Breast epithelium (tissue), 4 donors: ENCODE measurements at regions not wholly inside any gene's neighbourhood (a gene's known extent, or its start where the extent isn't known, plus 50 kb on each side); places are given as distances from the start of the nearest gene placed in this dataset.

Source experiments
- DNase-seq, 2 donors: peaks; one replicate each; pipeline ENCODE4 v3.0.0-alpha.2; 2019; ENCODE audit warnings: low spot score in 2 of 2
- H3K27ac ChIP-seq, 2 donors: fragments of 200-600 bp; sonication (generic) in 1 of 2; one replicate each; pipeline ENCODE4 v1.5.1; 2016 to 2019; ENCODE audit warnings: mild to moderate bottlenecking in 1 of 2
- H3K27me3 ChIP-seq, 2 donors: fragments of 200-600 bp; sonication (generic) in 1 of 2; one replicate each; pipeline versions ENCODE4 v1.5.1 to v1.6.0; 2017 to 2019; ENCODE audit warnings: control low read depth in 1 of 2, mild to moderate bottlenecking in 1 of 2
- H3K36me3 ChIP-seq: fragments of 200-600 bp; one replicate; pipeline ENCODE4 v1.5.1; 2019
- H3K4me1 ChIP-seq, 2 donors: fragments of 200-600 bp; sonication (generic); one replicate each; pipeline ENCODE4 v1.5.1; 2016 to 2019; ENCODE audit warnings: control low read depth in 1 of 2
- H3K4me3 ChIP-seq, 3 donors: fragments of 200-600 bp; sonication (generic); 1 replicate in 2 of 3; 2 replicates in 1 of 3; pipeline ENCODE4 v1.5.1; 2016 to 2019; ENCODE audit warnings: mild to moderate bottlenecking in 3 of 3, moderate library complexity in 2 of 3
- H3K9me3 ChIP-seq, 2 donors: fragments of 200-600 bp; sonication (generic) in 1 of 2; one replicate each; pipeline ENCODE4 v1.5.1; 2016 to 2019; ENCODE audit warnings: control low read depth in 1 of 2
- POLR2A ChIP-seq: fragments of 450-650 bp; IDR thresholded peaks from one replicate; pipeline ENCODE4 v1.6.1; 2016; ENCODE audit warnings: antibody characterized with exemption, mild to moderate bottlenecking, moderate library complexity
- POLR2AphosphoS5 ChIP-seq, 3 donors: sonication (generic); formaldehyde crosslinking; IDR thresholded peaks; one replicate each; pipeline ENCODE4 v1.6.1; 2017; ENCODE audit warnings: antibody characterized with exemption in 3 of 3
- intact Hi-C: fragments of 100-400 bp; cut with DNase I; formaldehyde crosslinking; loops from one replicate; pipeline ENCODE4 v1.15.1; 2023; ENCODE audit warnings: low total_unique reads
- TF ChIP-seq, protein P1 (sequence below), 3 donors: fragments of 450-650 bp; IDR thresholded peaks; one replicate each; pipeline ENCODE4 v1.5.1; 2016 to 2017; ENCODE audit warnings: antibody characterized with exemption in 3 of 3, mild to moderate bottlenecking in 3 of 3, moderate library complexity in 3 of 3

DNA sequence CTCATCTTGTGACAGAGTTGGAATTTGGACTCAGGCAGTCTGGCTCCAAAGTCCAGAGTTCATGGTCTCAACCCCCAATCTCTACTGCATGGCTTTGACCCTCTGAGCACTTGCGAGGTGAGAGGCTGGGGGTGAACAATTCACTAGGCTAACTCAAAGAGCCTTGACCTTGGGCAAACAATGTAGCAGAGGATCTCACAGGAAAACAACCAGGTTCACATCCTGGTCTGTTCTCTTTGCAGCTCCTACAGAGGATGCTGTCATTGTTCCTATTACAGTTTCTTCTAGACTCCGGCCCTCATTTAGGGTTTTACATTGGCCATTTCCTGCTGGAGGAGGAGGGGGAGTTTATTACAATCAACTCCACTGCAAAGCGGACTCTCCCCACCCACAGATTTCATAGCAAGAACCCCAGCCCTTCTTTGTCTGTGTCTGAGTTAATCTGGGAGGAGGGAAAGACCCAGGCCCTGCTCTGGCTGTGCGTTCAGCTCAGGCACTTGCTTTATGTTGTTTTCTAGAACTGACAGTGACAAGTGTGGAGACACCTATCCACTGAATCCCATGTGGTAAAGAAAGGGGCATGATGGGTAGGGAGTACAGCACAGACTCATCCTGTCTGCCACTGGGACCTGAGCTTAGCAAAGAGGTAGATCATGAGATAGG is 101.6 kb downstream of the LBH start:
- TF ChIP-seq POLR2AphosphoS5 (IDR thresholded peaks at IDR 0.05) (no peak), POLR2A (no peak)
- TF ChIP-seq, protein P1, sequence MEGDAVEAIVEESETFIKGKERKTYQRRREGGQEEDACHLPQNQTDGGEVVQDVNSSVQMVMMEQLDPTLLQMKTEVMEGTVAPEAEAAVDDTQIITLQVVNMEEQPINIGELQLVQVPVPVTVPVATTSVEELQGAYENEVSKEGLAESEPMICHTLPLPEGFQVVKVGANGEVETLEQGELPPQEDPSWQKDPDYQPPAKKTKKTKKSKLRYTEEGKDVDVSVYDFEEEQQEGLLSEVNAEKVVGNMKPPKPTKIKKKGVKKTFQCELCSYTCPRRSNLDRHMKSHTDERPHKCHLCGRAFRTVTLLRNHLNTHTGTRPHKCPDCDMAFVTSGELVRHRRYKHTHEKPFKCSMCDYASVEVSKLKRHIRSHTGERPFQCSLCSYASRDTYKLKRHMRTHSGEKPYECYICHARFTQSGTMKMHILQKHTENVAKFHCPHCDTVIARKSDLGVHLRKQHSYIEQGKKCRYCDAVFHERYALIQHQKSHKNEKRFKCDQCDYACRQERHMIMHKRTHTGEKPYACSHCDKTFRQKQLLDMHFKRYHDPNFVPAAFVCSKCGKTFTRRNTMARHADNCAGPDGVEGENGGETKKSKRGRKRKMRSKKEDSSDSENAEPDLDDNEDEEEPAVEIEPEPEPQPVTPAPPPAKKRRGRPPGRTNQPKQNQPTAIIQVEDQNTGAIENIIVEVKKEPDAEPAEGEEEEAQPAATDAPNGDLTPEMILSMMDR (IDR thresholded peaks at IDR 0.05), result no peak
- no peak overlapping the region for H3K4me3 ChIP-seq
- no peaks in the 10 kb centered on the region for H3K9me3 ChIP-seq
- intact Hi-C loops, result no loop called here
- no peaks in the 10 kb centered on the region for H3K27me3 ChIP-seq
- DNase-seq, result no peak
- no peaks in the 10 kb centered on the region for H3K36me3 ChIP-seq
- H3K27ac ChIP-seq, result no peak overlapping the region
- H3K4me1 ChIP-seq, result peaks cover 0 to 8% of the 10 kb centered on the region in 2 donors

DNA sequence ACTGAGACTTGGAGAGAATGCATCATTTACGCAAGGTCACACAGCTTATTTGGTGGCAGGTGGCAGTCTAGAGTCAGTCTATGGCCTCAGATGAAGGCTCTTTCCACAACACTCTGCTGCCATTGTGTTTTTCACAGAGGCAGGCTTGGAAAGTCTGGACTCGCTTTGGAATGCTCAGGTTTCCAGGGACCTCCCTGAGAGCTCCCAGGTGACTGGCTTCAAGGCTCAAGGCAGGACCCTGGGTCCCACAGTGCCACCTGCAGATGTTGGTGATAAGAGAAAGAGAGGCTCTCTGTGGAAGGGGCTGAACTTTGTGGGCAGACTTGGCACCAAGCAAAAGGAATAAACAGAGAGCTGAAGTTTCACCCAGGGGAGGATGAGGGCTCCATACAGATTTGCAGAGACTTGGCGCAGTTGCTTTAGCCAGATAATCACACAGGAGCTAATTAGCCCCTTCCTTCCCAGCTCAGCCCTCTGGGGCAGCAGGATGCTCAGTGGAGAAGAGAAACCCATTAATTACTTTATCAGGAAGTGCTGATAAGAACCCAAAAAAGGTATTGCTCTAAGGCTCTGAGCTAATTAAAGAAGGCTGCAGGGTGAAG is 103.5 kb downstream of the LBH start:
- TF ChIP-seq POLR2A, result no peak
- TF ChIP-seq, protein P1 (IDR thresholded peaks at IDR 0.05), result no peak
- TF ChIP-seq POLR2AphosphoS5 (IDR thresholded peaks at IDR 0.05), result no peak
- Histone ChIP-seq H3K4me3 (no peak overlapping the region), H3K27me3 (no peaks in the 10 kb centered on the region), H3K4me1 (peaks cover 0 to 8% of the 10 kb centered on the region in 2 donors), H3K36me3 (no peaks in the 10 kb centered on the region), H3K9me3 (no peaks in the 10 kb centered on the region), H3K27ac (no peak overlapping the region)
- DNase-seq, result no peak
- intact Hi-C loops, result no loop called here

DNA sequence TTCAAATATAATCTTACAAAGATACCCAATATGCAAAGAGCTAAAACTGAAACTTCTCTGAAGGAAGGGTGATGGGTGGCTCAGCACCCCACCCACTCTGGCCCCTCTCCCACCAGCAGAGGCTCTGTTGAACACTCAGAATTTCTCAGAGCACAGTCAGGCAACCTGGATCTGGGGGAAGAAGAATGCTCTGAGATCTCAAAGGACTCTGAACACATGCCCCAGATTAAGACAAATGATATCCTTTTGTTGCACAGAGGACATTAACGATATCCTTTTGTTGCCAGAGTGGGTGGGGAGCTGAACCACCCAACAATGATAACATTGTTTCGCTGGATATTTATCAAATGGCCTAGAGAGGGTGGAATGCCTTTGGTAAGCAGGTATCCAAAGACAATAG is 104.8 kb downstream of the LBH start:
- no peaks in the 10 kb centered on the region for H3K36me3 ChIP-seq
- no peak overlapping the region for H3K4me3 ChIP-seq
- H3K4me1 ChIP-seq, result peaks cover 0 to 8% of the 10 kb centered on the region in 2 donors
- TF ChIP-seq POLR2AphosphoS5 (IDR thresholded peaks at IDR 0.05) (no peak), POLR2A (no peak)
- TF ChIP-seq, protein P1 (IDR thresholded peaks at IDR 0.05), result no peak
- intact Hi-C loops, result no loop called here
- no peaks in the 10 kb centered on the region for H3K27me3 ChIP-seq
- no peak for DNase-seq
- no peak overlapping the region for H3K27ac ChIP-seq
- no peaks in the 10 kb centered on the region for H3K9me3 ChIP-seq

DNA sequence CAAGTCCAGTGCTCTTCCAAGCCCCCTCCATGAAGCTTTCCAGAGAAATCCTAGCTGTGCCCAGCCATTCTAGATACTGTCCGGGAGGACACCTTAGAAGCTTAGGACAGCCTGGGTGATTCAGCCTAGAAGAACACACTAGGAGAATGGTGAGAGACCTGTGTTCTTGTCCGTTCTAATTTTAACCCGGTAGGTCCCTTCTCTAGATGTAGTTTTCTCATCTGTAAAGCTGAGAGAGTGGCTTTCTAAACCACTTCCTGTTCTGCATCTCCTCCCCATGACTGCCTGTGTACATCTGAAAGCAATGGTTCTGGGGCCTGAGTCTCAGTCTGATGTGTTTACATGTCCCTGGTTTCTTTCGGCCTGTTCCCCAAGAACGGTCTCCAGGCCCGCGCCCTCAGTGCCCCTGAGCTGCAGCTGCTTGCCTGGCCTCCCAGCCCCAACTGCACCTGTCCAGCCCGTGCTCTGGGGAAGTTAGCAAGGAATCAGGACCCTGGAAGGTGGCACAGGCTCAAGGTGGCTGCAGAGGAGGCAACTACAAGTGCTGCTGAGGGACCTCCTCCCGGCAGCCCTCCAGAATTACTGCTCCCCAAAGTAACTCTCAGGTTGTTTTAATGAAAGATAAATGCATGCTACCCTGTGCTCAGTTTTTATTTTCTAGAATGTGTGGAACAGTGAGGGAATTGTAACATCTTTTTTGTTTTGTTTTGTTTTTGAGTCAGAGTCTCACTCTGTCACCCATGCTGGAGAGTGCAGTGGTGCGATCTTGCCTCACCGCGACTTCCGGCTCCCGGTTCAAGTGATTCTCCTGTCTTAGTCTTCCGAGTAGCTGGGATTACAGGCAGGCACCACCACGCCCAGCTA is 105.9 kb downstream of the LBH start:
- no peak for TF ChIP-seq POLR2A
- TF ChIP-seq, protein P1 (IDR thresholded peaks at IDR 0.05), result no peak
- no peak for TF ChIP-seq POLR2AphosphoS5 (IDR thresholded peaks at IDR 0.05)
- no peak overlapping the region for H3K27ac ChIP-seq
- DNase-seq, result no peak
- no peaks in the 10 kb centered on the region for H3K36me3 ChIP-seq
- peaks cover 0 to 8% of the 10 kb centered on the region in 2 donors for H3K4me1 ChIP-seq
- H3K4me3 ChIP-seq, result no peak overlapping the region
- no peaks in the 10 kb centered on the region for H3K27me3 ChIP-seq
- intact Hi-C loops, result no loop called here
- H3K9me3 ChIP-seq, result no peaks in the 10 kb centered on the region

DNA sequence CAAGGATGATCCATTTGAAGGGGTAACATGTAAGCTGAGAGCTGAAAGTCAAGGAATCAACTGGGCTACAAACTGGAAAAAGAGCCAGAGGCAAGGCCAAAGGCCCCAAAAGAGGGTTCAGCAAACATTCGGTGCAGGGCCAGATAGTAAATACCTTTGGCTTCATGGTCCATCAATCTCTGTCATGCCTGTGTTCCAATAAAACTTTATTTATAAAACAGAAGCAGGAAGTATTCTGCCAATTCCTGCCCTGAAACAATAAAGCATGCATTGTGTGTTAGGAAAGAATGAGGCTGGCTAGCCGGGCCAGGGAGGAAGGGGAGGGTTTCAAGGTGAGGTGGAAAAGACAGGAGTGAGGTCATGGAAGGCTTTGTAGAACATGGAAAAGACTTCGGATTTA is 107.1 kb downstream of the LBH start:
- Histone ChIP-seq H3K36me3 (no peaks in the 10 kb centered on the region), H3K27me3 (no peaks in the 10 kb centered on the region), H3K4me3 (no peak overlapping the region), H3K9me3 (no peaks in the 10 kb centered on the region), H3K27ac (no peak overlapping the region), H3K4me1 (peaks cover 0 to 8% of the 10 kb centered on the region in 2 donors)
- TF ChIP-seq, protein P1 (IDR thresholded peaks at IDR 0.05), result no peak
- TF ChIP-seq POLR2A, result no peak
- no peak for TF ChIP-seq POLR2AphosphoS5 (IDR thresholded peaks at IDR 0.05)
- no peak for DNase-seq
- intact Hi-C loops, result no loop called here
